GM19035 (cell line): ENCODE measurements at regions not wholly inside any gene's neighbourhood (a gene's known extent, or its start where the extent isn't known, plus 50 kb on each side); places are given as distances from the start of the nearest gene placed in this dataset.
"Not testable (repeated sequence)": the region's sequence is repeated elsewhere in the genome, so short reads cannot be mapped to it uniquely, and the experiment has no call there.

Experiments
- ATAC-seq: cut with Tn5 transposase; IDR thresholded peaks from one replicate; pipeline ENCODE4 v1.9.1; 2021; ENCODE audit not compliant: unreplicated experiment

- ATAC-seq, result not testable (repeated sequence)
Observed at GRCh38 chr2:88992819-88993218, 301.3 kb downstream of the RPIA start.

GRCh38 chr2:88994856-88995255, 303.4 kb downstream of the RPIA start:
- not testable (repeated sequence) for ATAC-seq

- not testable (repeated sequence) for ATAC-seq
Observed at GRCh38 chr2:88996588-88996987, 305.1 kb downstream of the RPIA start.

GRCh38 chr2:88999365-88999764, 307.9 kb downstream of the RPIA start:
- ATAC-seq, result no peak

- ATAC-seq, result no peak
Observed at GRCh38 chr2:89000235-89000634, 308.8 kb downstream of the RPIA start.

GRCh38 chr2:89004238-89004637, 312.8 kb downstream of the RPIA start:
- ATAC-seq, result not testable (repeated sequence)

GRCh38 chr2:89020566-89020965, 329.1 kb downstream of the RPIA start:
- not testable (repeated sequence) for ATAC-seq

- ATAC-seq, result not testable (repeated sequence)
Observed at GRCh38 chr2:89026296-89026695, 334.8 kb downstream of the RPIA start.

- ATAC-seq, result not testable (repeated sequence)
Observed at GRCh38 chr2:89027115-89027514, 335.6 kb downstream of the RPIA start.

GRCh38 chr2:89027536-89027935, 336.1 kb downstream of the RPIA start:
- not testable (repeated sequence) for ATAC-seq

- ATAC-seq, result not testable (repeated sequence)
Observed at GRCh38 chr2:89029257-89029656, 337.8 kb downstream of the RPIA start.

GRCh38 chr2:89048138-89049066, 356.9 kb downstream of the RPIA start:
- not testable (repeated sequence) for ATAC-seq

- not testable (repeated sequence) for ATAC-seq
Observed at GRCh38 chr2:89058616-89059015, 367.1 kb downstream of the RPIA start.

GRCh38 chr2:89061174-89061573, 369.7 kb downstream of the RPIA start:
- not testable (repeated sequence) for ATAC-seq

GRCh38 chr2:89076771-89077170, 385.3 kb downstream of the RPIA start:
- not testable (repeated sequence) for ATAC-seq

GRCh38 chr2:89092911-89093310, 401.4 kb downstream of the RPIA start:
- not testable (repeated sequence) for ATAC-seq

GRCh38 chr2:89095060-89095459, 403.6 kb downstream of the RPIA start:
- ATAC-seq, result not testable (repeated sequence)

GRCh38 chr2:89102587-89102986, 411.1 kb downstream of the RPIA start:
- not testable (repeated sequence) for ATAC-seq

GRCh38 chr2:89106369-89107019, 415.0 kb downstream of the RPIA start:
- ATAC-seq, result not testable (repeated sequence)

GRCh38 chr2:89112434-89112833, 421.0 kb downstream of the RPIA start:
- not testable (repeated sequence) for ATAC-seq

- ATAC-seq, result not testable (repeated sequence)
Observed at GRCh38 chr2:89113286-89113685, 421.8 kb downstream of the RPIA start.

GRCh38 chr2:89129440-89129839, 438.0 kb downstream of the RPIA start:
- ATAC-seq, result not testable (repeated sequence)
